Spleen (tissue), 11 donors: ENCODE measurements at regions not wholly inside any gene's neighbourhood (a gene's known extent, or its start where the extent isn't known, plus 50 kb on each side); places are given as distances from the start of the nearest gene placed in this dataset.
A peak's percentile ranks its signal among the peaks of the same experiment; 100 is the strongest.

Experiments used
- DNase-seq: peaks from one replicate; pipeline ENCODE4 v3.0.0-alpha.2; 2020
- H3K27ac ChIP-seq, 8 donors: fragments of 200-600 bp; sonication (generic) in 7 of 8; 1 replicate in 4 of 8; 2 replicates in 4 of 8; pipeline versions ENCODE4 v1.5.0 to v1.8.0; 2016 to 2021; ENCODE audit warnings: inconsistent platforms in 4 of 8, mild to moderate bottlenecking in 4 of 8, moderate library complexity in 1 of 8
- H3K27me3 ChIP-seq, 7 donors: fragments of 200-600 bp; sonication (generic) in 6 of 7; replicated peaks in 1 of 7; 1 replicate in 4 of 7; 2 replicates in 3 of 7; pipeline versions ENCODE4 v1.5.0 to v1.8.0; 2016 to 2021; ENCODE audit warnings: inconsistent platforms in 3 of 7, mild to moderate bottlenecking in 1 of 7
- H3K36me3 ChIP-seq, 6 donors: fragments of 200-600 bp; sonication (generic) in 5 of 6; 1 replicate in 4 of 6; 2 replicates in 2 of 6; pipeline versions ENCODE4 v1.5.0 to v1.8.0; 2016 to 2021; ENCODE audit warnings: inconsistent platforms in 2 of 6
- H3K4me1 ChIP-seq, 6 donors: fragments of 200-600 bp; sonication (generic) in 5 of 6; 1 replicate in 3 of 6; 2 replicates in 3 of 6; pipeline versions ENCODE4 v1.5.0 to v1.8.0; 2016 to 2021; ENCODE audit warnings: inconsistent platforms in 3 of 6
- H3K4me3 ChIP-seq, 8 donors: fragments of 200-600 bp; sonication (generic) in 7 of 8; 1 replicate in 4 of 8; 2 replicates in 4 of 8; pipeline versions ENCODE4 v1.5.0 to v1.8.0; 2016 to 2021; ENCODE audit warnings: inconsistent platforms in 4 of 8, mild to moderate bottlenecking in 4 of 8, moderate library complexity in 2 of 8
- H3K9me3 ChIP-seq, 8 donors: fragments of 200-600 bp; sonication (generic) in 7 of 8; 1 replicate in 4 of 8; 2 replicates in 4 of 8; pipeline versions ENCODE4 v1.5.0 to v1.8.0; 2016 to 2021; ENCODE audit warnings: inconsistent platforms in 4 of 8
- CTCF ChIP-seq, 11 experiments: fragments of 200-600 bp in 7 of 11; fragments of 450-650 bp in 4 of 11; sonication (generic) in 4 of 11; IDR thresholded peaks in 8 of 11; conservative IDR thresholded peaks in 3 of 11; 1 replicate in 7 of 11; 2 replicates in 4 of 11; pipeline versions ENCODE4 v1.4.0 to v1.8.0; 2016 to 2021; ENCODE audit warnings: antibody characterized with exemption in 11 of 11, inconsistent platforms in 4 of 11, mild to moderate bottlenecking in 1 of 11
- POLR2A ChIP-seq, 3 donors: fragments of 450-650 bp; IDR thresholded peaks; one replicate each; pipeline ENCODE4 v1.5.1; 2017; ENCODE audit warnings: antibody characterized with exemption in 3 of 3, mild to moderate bottlenecking in 1 of 3
- POLR2AphosphoS5 ChIP-seq, 3 donors: sonication (generic); formaldehyde crosslinking; IDR thresholded peaks; one replicate each; pipeline ENCODE4 v1.5.1; 2017; ENCODE audit warnings: antibody characterized with exemption in 3 of 3
- WGBS, 5 donors: extraction: QIAGEN DNeasy Blood & Tissue Kit in 3 of 5; methylation state at CpG; one replicate each; pipeline versions ENCODE4 v1.1.5 to v1.1.7; 2013 to 2018; 5-methylcytosine and 5-hydroxymethylcytosine counted together
- intact Hi-C: fragments of 100-400 bp; cut with DNase I; formaldehyde crosslinking; loops from one replicate; pipeline ENCODE4 v1.15.0; 2023; ENCODE audit warnings: low total_unique reads
- donor health status: healthy with polysubstance abuse.
- donor health status: DM: no; HTN: no; CAD: no; lungs with moderate emphysema.
- donor health status: DM: no; HTN: no; CAD: no.
- donor health status: Bipolar disorder and iron deficiency.
- donor health status: healthy.
- donor health status: DM: no; HTN: no; CAD: no.
- donor health status: DM: yes; HTN: yes; CAD: no.

GRCh38 chr1:82162486-82163420, 362.0 kb downstream of the ADGRL2 start:
- H3K4me1 ChIP-seq, result peaks cover 0 to 17% (median 0%) of the 10 kb centered on the region in 6 donors
- WGBS, 5 donors, result 80 to 87% (median 85%) methylated on average over 7 of the region's 7 CpGs
- no peak overlapping the region for H3K27ac ChIP-seq
- no peak overlapping the region for H3K4me3 ChIP-seq
- TF ChIP-seq CTCF (IDR thresholded peaks at IDR 0.05 in 8 of 11, conservative IDR thresholded peaks at IDR 0.05 in 3 of 11), result no peak
- TF ChIP-seq POLR2A (IDR thresholded peaks at IDR 0.05), result no peak
- TF ChIP-seq POLR2AphosphoS5 (IDR thresholded peaks at IDR 0.05), result no peak
- H3K9me3 ChIP-seq, result no peaks in the 10 kb centered on the region
- intact Hi-C loops, result no loop called here
- H3K27me3 ChIP-seq, result no peaks in the 10 kb centered on the region
- H3K36me3 ChIP-seq, result no peaks in the 10 kb centered on the region
- no peak for DNase-seq

- DNase-seq, result no peak
- no peaks in the 10 kb centered on the region for H3K36me3 ChIP-seq
- H3K27me3 ChIP-seq, result no peaks in the 10 kb centered on the region
- H3K4me1 ChIP-seq, result peaks cover 0 to 17% (median 0%) of the 10 kb centered on the region in 6 donors
- TF ChIP-seq POLR2A (IDR thresholded peaks at IDR 0.05) (no peak), CTCF (IDR thresholded peaks at IDR 0.05 in 8 of 11, conservative IDR thresholded peaks at IDR 0.05 in 3 of 11) (no peak), POLR2AphosphoS5 (IDR thresholded peaks at IDR 0.05) (no peak)
- intact Hi-C loops, result no loop called here
- WGBS, 5 donors, result 3 to 42% (median 9%) methylated on average over 10 of the region's 10 CpGs
- no peaks in the 10 kb centered on the region for H3K9me3 ChIP-seq
- H3K4me3 ChIP-seq, result peak overlapping the region in 5 of 8 donors; percentile 1 to 54 (median 10)
- peak overlapping the region in 2 of 8 donors; percentile 29 to 43 for H3K27ac ChIP-seq
Observed at GRCh38 chr1:82161700-82162141, 361.0 kb downstream of the ADGRL2 start.

- intact Hi-C loops, result no loop called here
- no peaks in the 10 kb centered on the region for H3K9me3 ChIP-seq
- H3K4me3 ChIP-seq, result no peak overlapping the region
- WGBS, 5 donors, result 76 to 83% (median 81%) methylated on average over 3 of the region's 3 CpGs
- H3K27me3 ChIP-seq, result no peaks in the 10 kb centered on the region
- DNase-seq, result no peak
- no peaks in the 10 kb centered on the region for H3K36me3 ChIP-seq
- no peak overlapping the region for H3K27ac ChIP-seq
- peaks cover 0 to 17% (median 0%) of the 10 kb centered on the region in 6 donors for H3K4me1 ChIP-seq
- TF ChIP-seq POLR2A (IDR thresholded peaks at IDR 0.05) (no peak), CTCF (IDR thresholded peaks at IDR 0.05 in 8 of 11, conservative IDR thresholded peaks at IDR 0.05 in 3 of 11) (no peak), POLR2AphosphoS5 (IDR thresholded peaks at IDR 0.05) (no peak)
Observed at GRCh38 chr1:82160903-82161302, 360.2 kb downstream of the ADGRL2 start.

- H3K4me3 ChIP-seq, result no peak overlapping the region
- no peaks in the 10 kb centered on the region for H3K36me3 ChIP-seq
- no peak overlapping the region for H3K27ac ChIP-seq
- H3K9me3 ChIP-seq, result no peaks in the 10 kb centered on the region
- intact Hi-C loops, result no loop called here
- TF ChIP-seq CTCF (IDR thresholded peaks at IDR 0.05 in 8 of 11, conservative IDR thresholded peaks at IDR 0.05 in 3 of 11) (no peak), POLR2AphosphoS5 (IDR thresholded peaks at IDR 0.05) (no peak), POLR2A (IDR thresholded peaks at IDR 0.05) (no peak)
- DNase-seq, result no peak
- H3K27me3 ChIP-seq, result no peaks in the 10 kb centered on the region
- peaks cover 0 to 17% (median 0%) of the 10 kb centered on the region in 6 donors for H3K4me1 ChIP-seq
- WGBS, 5 donors, result 56 to 83% (median 68%) methylated on average over 5 of the region's 5 CpGs
Observed at GRCh38 chr1:82160036-82160435, 359.3 kb downstream of the ADGRL2 start.
